IMR-90 (cell line): ENCODE measurements at regions not wholly inside any gene's neighbourhood (a gene's known extent, or its start where the extent isn't known, plus 50 kb on each side); places are given as distances from the start of the nearest gene placed in this dataset.

Experiments used
- ATAC-seq: fragments of 200-7000 bp; cut with Tn5 transposase; 2 replicates; pipeline ENCODE4 v1.9.1; 2020; ENCODE audit warnings: low read depth, mild to moderate bottlenecking, moderate library complexity
- BruUV-seq: library from RNA; stranded (reverse); fragments of 400-500 nt; replicated peaks from 2 replicates; lab custom pipeline; 2021; lab: Mats Ljungman, UMichigan
- CTCF ChIA-PET: fragments of 300-600 bp; formaldehyde crosslinking; extraction: SDS; loops from one replicate; lab custom pipeline; 2021; ENCODE audit warnings: antibody characterized with exemption; lab: Yijun Ruan, JAX
- POLR2A ChIA-PET: fragments of 300-600 bp; sonication (Branson Sonifier 250); formaldehyde crosslinking; loops from one replicate; lab custom pipeline; 2022; ENCODE audit warnings: antibody characterized with exemption; ENCODE audit not compliant: unreplicated experiment; lab: Charles Lee
- DNase-seq: peaks from one replicate; pipeline ENCODE4 v3.0.0; 2013
- H2AFZ ChIP-seq: replicated peaks from 2 replicates; pipeline ENCODE3; 2013; ENCODE audit warnings: low read length, mild to moderate bottlenecking; ENCODE audit not compliant: poor library complexity
- H2AK5ac ChIP-seq: 2 replicates; pipeline ENCODE4 v1.6.1; 2013; ENCODE audit warnings: low read depth, low read length, inconsistent platforms
- H2AK9ac ChIP-seq: replicated peaks from 2 replicates; pipeline ENCODE3; 2013; ENCODE audit warnings: mild to moderate bottlenecking, low read depth, low read length, moderate library complexity; ENCODE audit not compliant: poor library complexity
- H2BK120ac ChIP-seq: 2 replicates; pipeline ENCODE4 v1.6.1; 2013; ENCODE audit warnings: low read depth, low read length, inconsistent platforms
- H2BK15ac ChIP-seq: 3 replicates; pipeline ENCODE4 v1.6.1; 2013; ENCODE audit warnings: low read depth, low read length, inconsistent platforms
- H2BK20ac ChIP-seq: 2 replicates; pipeline ENCODE4 v1.6.1; 2013; ENCODE audit warnings: low read depth, mild to moderate bottlenecking, inconsistent platforms, low read length, moderate library complexity
- H2BK5ac ChIP-seq: 2 replicates; pipeline ENCODE4 v1.6.1; 2013; ENCODE audit warnings: mild to moderate bottlenecking, low read depth, low read length, inconsistent platforms; ENCODE audit not compliant: poor library complexity, severe bottlenecking
- H3K14ac ChIP-seq: replicated peaks from 2 replicates; pipeline ENCODE4 v1.6.1; 2013; ENCODE audit warnings: low read depth, low read length, inconsistent platforms
- H3K18ac ChIP-seq: 2 replicates; pipeline ENCODE4 v1.6.1; 2013; ENCODE audit warnings: low read depth, low read length, control low read depth
- H3K23ac ChIP-seq: 2 replicates; pipeline ENCODE4 v1.6.1; 2013; ENCODE audit warnings: low read depth, low read length, inconsistent platforms
- H3K27ac ChIP-seq: 2 replicates; pipeline ENCODE4 v1.5.1; 2013; ENCODE audit warnings: mild to moderate bottlenecking, control low read depth, low read length; ENCODE audit not compliant: insufficient read depth
- H3K27me3 ChIP-seq: 2 replicates; pipeline ENCODE4 v1.6.1; 2013; ENCODE audit warnings: low read length; ENCODE audit not compliant: control insufficient read depth, insufficient read depth
- H3K36me3 ChIP-seq: 2 replicates; pipeline ENCODE4 v1.6.1; 2013; ENCODE audit warnings: low read length, mixed read lengths; ENCODE audit not compliant: control insufficient read depth, insufficient read depth
- H3K4ac ChIP-seq: 2 replicates; pipeline ENCODE4 v1.6.1; 2013; ENCODE audit warnings: low read depth, low read length, inconsistent platforms
- H3K4me1 ChIP-seq: 2 replicates; pipeline ENCODE4 v1.6.1; 2013; ENCODE audit warnings: low read length, mixed read lengths; ENCODE audit not compliant: control insufficient read depth, insufficient read depth
- H3K4me2 ChIP-seq: 2 replicates; pipeline ENCODE4 v1.6.1; 2013; ENCODE audit warnings: low read depth, mild to moderate bottlenecking, control low read depth, low read length, moderate library complexity
- H3K4me3 ChIP-seq: 2 replicates; pipeline ENCODE4 v1.5.1; 2013; ENCODE audit warnings: low read depth, mild to moderate bottlenecking, control low read depth, low read length, moderate library complexity; ENCODE audit not compliant: insufficient read depth
- H3K56ac ChIP-seq: 2 replicates; pipeline ENCODE4 v1.6.1; 2013; ENCODE audit warnings: low read length, inconsistent platforms; ENCODE audit not compliant: insufficient read depth; ENCODE audit errors: extremely low read depth
- H3K79me1 ChIP-seq, 2 experiments: 2 replicates each; pipeline ENCODE4 v1.6.1; 2013; ENCODE audit warnings: low read length in 2 of 2, inconsistent platforms in 1 of 2, low read depth in 1 of 2
- H3K9ac ChIP-seq: 2 replicates; pipeline ENCODE4 v1.6.1; 2013; ENCODE audit warnings: low read depth, low read length, control low read depth
- H3K9me1 ChIP-seq: 2 replicates; pipeline ENCODE4 v1.6.1; 2013; ENCODE audit warnings: low read length, inconsistent platforms; ENCODE audit not compliant: insufficient read depth
- H3K9me3 ChIP-seq: 2 replicates; pipeline ENCODE4 v1.6.1; 2013; ENCODE audit warnings: low read length; ENCODE audit not compliant: control insufficient read depth, insufficient read depth
- H4K20me1 ChIP-seq: 2 replicates; pipeline ENCODE4 v1.6.1; 2013; ENCODE audit warnings: low read length, inconsistent platforms; ENCODE audit not compliant: insufficient read depth
- H4K5ac ChIP-seq: 2 replicates; pipeline ENCODE4 v1.6.1; 2013; ENCODE audit warnings: mild to moderate bottlenecking, low read depth, low read length, control low read depth
- H4K8ac ChIP-seq, 2 experiments: 2 replicates each; pipeline ENCODE4 v1.6.1; 2013; ENCODE audit warnings: low read depth in 2 of 2, low read length in 2 of 2, control low read depth in 1 of 2, inconsistent platforms in 1 of 2
- H4K91ac ChIP-seq: 2 replicates; pipeline ENCODE4 v1.6.1; 2013; ENCODE audit warnings: low read depth, low read length, inconsistent platforms; ENCODE audit not compliant: insufficient read depth
- BHLHE40 ChIP-seq: fragments of 150-350 bp; IDR thresholded peaks from 2 replicates; pipeline ENCODE4 v1.6.1; 2016; ENCODE audit warnings: mild to moderate bottlenecking, low read depth, low read length
- CHD1 ChIP-seq: IDR thresholded peaks from 2 replicates; pipeline ENCODE4 v1.6.1; 2012; ENCODE audit warnings: low read depth, low read length, improper control_type of control experiment
- ELK1 ChIP-seq: fragments of 150-350 bp; IDR thresholded peaks from 2 replicates; pipeline ENCODE4 v1.6.1; 2016; ENCODE audit warnings: low read depth, mild to moderate bottlenecking, low read length, moderate library complexity, borderline replicate concordance
- FOS ChIP-seq: fragments of 150-350 bp; IDR thresholded peaks from 2 replicates; pipeline ENCODE4 v1.6.1; 2016; ENCODE audit warnings: low read depth, low read length
- NFE2L2 ChIP-seq: fragments of 150-350 bp; IDR thresholded peaks from 2 replicates; pipeline ENCODE4 v1.6.1; 2016; ENCODE audit warnings: low read depth, mild to moderate bottlenecking, low read length
- WGBS, 2 experiments: methylation state at CpG; one replicate each; pipeline versions ENCODE4 v1.1.5 to v1.1.7; 2013; ENCODE audit warnings: missing lambda C conversion rate in 2 of 2; ENCODE audit not compliant: insufficient read length in 1 of 2; ENCODE audit errors: extremely low coverage in 2 of 2; 5-methylcytosine and 5-hydroxymethylcytosine counted together
- dilution Hi-C: fragments of 300-500 bp; cut with HindIII; formaldehyde crosslinking; loops from one replicate; pipeline ENCODE4 v1.14.3; 2018; ENCODE audit warnings: low sequenced_read_pairs; ENCODE audit not compliant: unreplicated experiment
- in situ Hi-C: fragments of 300-500 bp; cut with MboI; formaldehyde crosslinking; loops from 3 replicates; pipeline ENCODE4 v1.14.3; 2019; ENCODE audit warnings: low sequenced_read_pairs, inconsistent platforms, mixed read lengths
- intact Hi-C: fragments of 100-400 bp; cut with micrococcal nuclease; formaldehyde crosslinking; loops from 2 replicates; pipeline ENCODE4 v1.10.0; 2022
- TF ChIP-seq, protein P1 (sequence below): conservative IDR thresholded peaks from 2 replicates; pipeline ENCODE4 v1.5.1; 2012; ENCODE audit warnings: mild to moderate bottlenecking, low read depth, low read length, improper control_type of control experiment

DNA sequence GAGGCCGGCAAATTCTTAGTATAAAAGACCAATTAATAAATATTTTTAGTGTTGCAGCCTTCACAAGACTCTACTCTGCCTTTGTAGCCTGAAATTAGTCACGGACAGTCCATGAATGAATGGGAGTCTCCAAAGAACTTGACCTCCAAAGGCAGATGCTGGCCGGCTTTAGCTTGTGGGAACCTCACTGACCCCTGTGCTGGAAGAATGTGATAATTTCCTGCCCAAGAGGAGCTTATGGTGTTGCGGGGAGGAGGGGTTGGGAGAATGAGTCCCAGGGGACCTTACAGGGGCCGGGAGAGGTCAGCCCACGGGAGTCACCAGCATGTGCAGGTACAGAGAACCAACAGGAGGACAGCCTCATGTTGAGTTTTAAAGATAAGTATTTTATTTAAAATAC is 143.1 kb downstream of the IRX2 start:
- Histone ChIP-seq H3K4me1 (no peaks in the 10 kb centered on the region), H2BK5ac (no peak overlapping the region), H3K27me3 (no peaks in the 10 kb centered on the region), H3K4me3 (no peak overlapping the region), H3K14ac (no peak overlapping the region), H3K9me1 (no peaks in the 10 kb centered on the region), H2BK20ac (no peak overlapping the region), H4K8ac (no peak overlapping the region), H2AK5ac (no peak overlapping the region), H3K79me1 (no peaks in the 10 kb centered on the region), H3K27ac (no peak overlapping the region), H3K4me2 (no peak overlapping the region), H2BK15ac (no peak overlapping the region), H3K36me3 (no peaks in the 10 kb centered on the region), H3K18ac (no peak overlapping the region), H4K5ac (no peak overlapping the region), H4K20me1 (no peaks in the 10 kb centered on the region), H3K23ac (no peak overlapping the region), H2AK9ac (no peak overlapping the region), H2AFZ (no peak overlapping the region), H2BK120ac (no peak overlapping the region), H4K91ac (no peak overlapping the region), H3K9ac (no peak overlapping the region), H3K9me3 (peaks cover 25% of the 10 kb centered on the region), H3K56ac (no peak overlapping the region), H3K4ac (no peak overlapping the region)
- WGBS, 2 experiments = no CpG with 5 or more reads among the region's 6 CpGs
- intact Hi-C loops (no loop called here), dilution Hi-C loops (no loop called here), in situ Hi-C loops (no loop called here)
- ChIA-PET POLR2A (no interaction called here), CTCF (interaction anchor here (0.6 kb wide), 1 partner anchor 28 kb away, joined by 4 read pairs; no protein-coding TSS in a partner anchor)
- no peak for DNase-seq
- TF ChIP-seq FOS (no peak), NFE2L2 (no peak), CHD1 (no peak), BHLHE40 (no peak), ELK1 (no peak)
- TF ChIP-seq, protein P1, sequence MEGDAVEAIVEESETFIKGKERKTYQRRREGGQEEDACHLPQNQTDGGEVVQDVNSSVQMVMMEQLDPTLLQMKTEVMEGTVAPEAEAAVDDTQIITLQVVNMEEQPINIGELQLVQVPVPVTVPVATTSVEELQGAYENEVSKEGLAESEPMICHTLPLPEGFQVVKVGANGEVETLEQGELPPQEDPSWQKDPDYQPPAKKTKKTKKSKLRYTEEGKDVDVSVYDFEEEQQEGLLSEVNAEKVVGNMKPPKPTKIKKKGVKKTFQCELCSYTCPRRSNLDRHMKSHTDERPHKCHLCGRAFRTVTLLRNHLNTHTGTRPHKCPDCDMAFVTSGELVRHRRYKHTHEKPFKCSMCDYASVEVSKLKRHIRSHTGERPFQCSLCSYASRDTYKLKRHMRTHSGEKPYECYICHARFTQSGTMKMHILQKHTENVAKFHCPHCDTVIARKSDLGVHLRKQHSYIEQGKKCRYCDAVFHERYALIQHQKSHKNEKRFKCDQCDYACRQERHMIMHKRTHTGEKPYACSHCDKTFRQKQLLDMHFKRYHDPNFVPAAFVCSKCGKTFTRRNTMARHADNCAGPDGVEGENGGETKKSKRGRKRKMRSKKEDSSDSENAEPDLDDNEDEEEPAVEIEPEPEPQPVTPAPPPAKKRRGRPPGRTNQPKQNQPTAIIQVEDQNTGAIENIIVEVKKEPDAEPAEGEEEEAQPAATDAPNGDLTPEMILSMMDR = no peak
- no TSS peak for BruUV-seq
- no peak for ATAC-seq
